HG02678 (cell line): ENCODE measurements at regions not wholly inside any gene's neighbourhood (a gene's known extent, or its start where the extent isn't known, plus 50 kb on each side); places are given as distances from the start of the nearest gene placed in this dataset.
"Not testable (repeated sequence)": the region's sequence is repeated elsewhere in the genome, so short reads cannot be mapped to it uniquely, and the experiment has no call there.

Experiments used
- ATAC-seq: cut with Tn5 transposase; IDR thresholded peaks from one replicate; pipeline ENCODE4 v1.9.1; 2021; ENCODE audit warnings: mild to moderate bottlenecking, moderate library complexity; ENCODE audit not compliant: unreplicated experiment

- no peak for ATAC-seq
Measured at GRCh38 chr7:81198766-81199165, 279.9 kb upstream of the SEMA3C start.

DNA sequence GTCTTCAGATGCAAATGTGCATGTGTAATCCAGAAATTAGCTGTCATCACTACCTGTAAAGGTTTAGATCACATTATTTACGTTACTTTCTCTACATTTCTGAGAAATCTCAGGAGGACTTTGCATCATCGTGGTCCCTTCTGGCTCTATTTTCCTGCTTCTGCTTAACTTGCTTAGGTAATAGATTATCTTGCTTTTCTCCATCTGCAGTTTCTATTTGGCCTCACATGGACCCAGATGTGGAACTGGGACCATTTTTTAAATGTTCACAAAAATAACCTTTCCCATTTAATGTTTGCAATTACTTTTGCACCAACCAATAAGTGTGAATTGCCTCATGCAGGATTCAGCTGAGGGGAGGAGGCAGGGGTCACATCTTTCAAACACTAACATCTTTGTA is 278.4 kb upstream of the SEMA3C start:
- no peak for ATAC-seq

DNA sequence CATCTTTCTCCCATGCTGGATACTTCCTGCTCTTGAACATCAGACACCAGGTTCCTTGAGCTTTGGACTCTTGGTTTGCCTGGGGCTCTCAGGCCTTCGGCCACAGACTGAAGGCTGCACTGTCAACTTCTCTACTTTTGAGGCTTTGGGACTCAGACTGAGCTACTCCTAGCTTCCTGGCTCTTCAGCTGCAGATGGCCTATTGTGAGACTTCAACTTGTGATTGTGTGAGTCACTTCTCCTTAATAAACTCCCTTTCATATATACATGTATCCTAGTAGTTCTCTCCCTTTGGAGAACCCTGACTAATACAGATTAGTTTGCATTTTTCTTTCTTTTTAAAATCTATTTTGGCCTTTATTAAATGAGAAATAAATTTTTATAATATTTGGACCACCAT is 276.2 kb upstream of the SEMA3C start:
- no peak for ATAC-seq

DNA sequence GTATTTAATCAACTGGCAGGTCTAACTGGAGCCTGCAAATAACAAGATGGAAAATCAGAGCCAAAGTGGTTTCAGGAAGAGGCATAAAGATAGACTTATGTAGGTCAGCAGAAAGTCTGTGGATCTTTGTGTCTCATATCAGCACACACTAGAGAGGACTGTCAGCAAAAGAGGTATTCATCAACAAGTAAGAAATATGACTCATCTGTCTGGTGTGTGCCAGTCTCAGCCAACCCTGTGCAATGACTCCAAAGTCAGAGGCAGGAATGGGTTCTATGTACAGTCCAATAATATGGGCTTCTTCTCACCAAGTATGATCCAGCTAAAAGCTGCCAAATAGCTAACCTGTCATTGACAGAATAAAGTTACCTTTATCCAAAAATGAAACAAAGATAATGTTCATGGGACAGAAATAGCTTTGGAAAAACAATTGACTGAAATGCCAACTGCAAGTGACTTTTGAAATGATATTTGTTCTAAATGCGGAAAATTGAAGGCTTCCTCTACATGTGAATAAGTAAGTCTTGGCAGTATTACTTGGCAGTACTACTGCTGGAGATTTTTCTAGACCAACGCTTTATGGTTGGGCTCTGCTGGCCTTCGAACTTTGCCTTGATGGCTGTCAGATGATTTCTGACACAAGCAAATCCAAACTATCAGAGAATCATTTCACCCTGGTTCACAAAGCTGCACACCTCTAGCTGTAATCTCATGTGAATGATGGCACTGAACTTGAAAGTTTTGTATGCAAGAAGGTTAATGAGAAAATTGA is 272.3 kb upstream of the SEMA3C start:
- no peak for ATAC-seq

DNA sequence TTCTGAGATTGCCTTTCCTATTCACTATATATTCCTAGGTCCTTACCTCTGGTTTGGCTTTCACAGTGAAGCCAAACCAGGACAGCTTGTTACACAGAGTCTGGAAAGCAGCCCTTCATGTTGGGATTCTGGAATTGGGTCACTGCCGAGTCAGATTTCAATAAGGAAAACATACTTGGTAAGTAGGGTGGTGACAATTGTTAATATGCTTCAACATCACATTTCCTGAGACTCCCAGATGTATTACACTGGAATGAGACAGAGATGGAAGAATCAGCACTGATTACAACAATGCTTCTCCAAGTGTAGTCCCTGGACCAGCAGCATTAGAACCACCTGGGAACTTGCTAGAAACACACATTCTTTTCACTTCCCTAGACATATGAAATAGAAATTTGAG is 268.9 kb upstream of the SEMA3C start:
- no peak for ATAC-seq

DNA sequence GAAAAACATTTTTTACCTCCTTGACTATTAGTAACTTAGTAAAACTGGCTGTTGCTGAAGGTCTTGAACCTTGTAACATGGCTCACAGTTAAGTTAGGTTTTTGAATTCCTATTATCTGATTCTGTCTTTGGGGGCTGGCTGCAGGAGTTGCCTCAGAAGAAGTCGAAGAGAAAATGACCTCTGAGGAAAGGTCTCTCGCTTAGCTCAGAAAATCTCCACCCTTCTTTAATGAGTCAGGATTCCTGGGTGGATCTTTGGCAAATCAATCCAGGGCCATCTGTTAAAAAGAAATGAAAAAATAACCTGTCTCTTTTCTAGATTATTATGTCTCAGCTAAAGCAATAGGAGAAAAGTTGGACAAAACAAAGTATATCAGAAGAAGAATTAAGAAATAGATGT is 267.8 kb upstream of the SEMA3C start:
- no peak for ATAC-seq

DNA sequence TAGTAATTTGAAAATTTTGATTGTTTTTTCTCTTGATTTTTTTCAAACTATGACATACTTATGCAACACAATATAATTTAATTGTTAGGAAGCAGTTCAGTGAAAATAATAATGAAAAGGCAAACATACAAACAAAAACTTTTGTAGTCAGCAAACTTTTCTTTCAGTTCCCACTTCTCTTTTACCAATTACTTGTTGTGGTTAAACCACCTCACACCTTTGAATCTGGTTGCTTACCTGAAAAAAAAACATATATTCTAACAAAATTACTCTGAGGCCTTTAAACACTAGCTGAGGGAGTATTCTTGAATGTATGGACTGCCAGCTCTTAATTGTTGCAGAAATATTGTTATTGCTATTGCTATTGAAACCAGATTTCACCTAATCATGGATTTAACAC is 266.2 kb upstream of the SEMA3C start:
- ATAC-seq, result no peak

DNA sequence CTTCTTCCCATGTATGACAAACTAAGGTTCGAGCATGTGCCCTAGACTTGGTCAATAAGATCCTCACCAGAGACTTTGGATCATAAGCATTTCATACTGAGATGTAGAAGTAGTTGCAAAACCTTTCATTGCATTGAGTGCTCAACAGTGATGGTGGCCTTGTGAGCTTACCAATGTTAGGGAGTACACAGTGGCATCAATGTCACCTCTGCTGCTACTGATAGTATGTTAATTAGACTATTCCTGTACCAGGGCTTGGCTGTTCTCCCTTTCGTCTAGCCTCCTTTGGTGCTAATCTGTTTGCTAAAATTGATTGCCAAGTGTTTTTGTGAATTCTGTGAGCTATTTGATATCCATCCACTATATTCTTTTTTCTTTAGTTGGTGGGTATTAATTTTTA is 264.5 kb upstream of the SEMA3C start:
- ATAC-seq, result no peak

- ATAC-seq, result not testable (repeated sequence)
Measured at GRCh38 chr7:81182056-81182455, 263.2 kb upstream of the SEMA3C start.

DNA sequence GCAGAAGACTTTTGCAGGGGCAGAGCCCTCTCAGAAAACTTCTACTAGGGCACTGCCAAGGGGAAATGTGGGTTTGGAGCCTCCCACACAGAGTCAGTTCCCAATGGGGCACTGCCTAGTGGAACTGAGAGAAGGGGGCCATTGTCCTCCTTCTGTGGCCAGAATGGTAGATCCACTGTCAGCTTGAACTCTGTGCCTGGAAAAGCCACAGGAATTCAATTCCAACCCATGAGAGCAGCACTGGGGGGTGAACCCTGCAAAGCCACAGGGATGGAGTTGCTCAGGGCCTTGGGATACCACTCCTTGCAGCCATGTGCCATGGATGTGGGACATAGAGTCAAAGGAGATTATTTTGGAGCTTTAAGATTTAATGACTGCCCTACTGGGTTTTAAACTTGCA is 262.2 kb upstream of the SEMA3C start:
- no peak for ATAC-seq

- no peak for ATAC-seq
Measured at GRCh38 chr7:81180573-81180972, 261.7 kb upstream of the SEMA3C start.

DNA sequence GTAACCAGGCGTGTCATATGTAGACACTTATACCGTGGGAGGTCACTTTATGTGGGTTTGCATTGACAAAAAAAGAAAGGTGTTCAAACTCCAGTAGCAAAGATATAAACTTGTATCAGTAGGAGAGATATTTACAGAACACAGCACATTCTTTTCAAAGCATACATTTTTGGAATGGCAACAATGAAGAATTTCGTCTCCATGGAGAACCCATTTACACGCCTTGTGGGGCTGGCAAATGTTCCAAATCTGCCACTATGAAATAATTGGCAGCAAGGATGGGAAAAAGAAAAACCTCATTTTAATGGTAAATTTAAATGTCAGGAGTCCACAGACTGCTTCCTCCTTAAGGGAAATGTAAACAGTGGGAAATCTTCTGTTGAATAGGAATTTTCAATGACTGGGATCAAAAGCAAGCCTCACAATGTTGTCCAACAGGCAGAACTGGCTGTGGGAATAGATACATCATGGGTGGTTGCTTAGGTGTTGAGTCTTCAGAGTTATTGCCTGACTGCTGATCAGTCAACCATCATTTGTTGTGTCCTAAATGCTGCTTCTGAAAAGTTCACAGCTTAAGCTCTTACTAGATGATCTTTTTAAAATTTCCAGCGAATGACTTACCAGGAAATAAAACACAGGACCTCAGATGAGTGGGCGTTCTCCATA is 256.6 kb upstream of the SEMA3C start:
- no peak for ATAC-seq

DNA sequence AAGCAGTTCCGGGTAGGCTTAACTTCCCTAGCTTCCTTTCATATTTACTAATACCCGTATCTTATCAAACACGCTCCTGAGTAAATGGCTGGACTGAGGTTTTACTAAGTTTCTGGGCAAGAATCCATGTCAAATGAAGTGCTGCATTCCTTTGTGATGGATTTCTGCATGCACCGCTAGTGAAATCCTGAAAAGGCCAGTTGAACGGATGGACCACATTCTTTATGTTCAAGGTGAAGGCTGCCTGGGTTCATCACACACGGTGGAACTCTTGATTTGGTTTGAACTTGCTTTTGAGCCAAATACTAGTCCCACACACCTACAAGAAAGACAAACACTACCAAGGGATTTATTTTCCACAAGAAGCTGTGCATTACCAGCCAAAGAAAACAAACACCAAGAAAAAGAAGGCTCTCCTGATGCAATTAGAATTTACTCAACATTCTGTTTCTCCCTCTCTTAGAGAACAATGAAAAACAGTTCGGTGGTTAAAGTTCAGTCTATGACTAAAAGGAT is 255.0 kb upstream of the SEMA3C start:
- ATAC-seq, result no peak

DNA sequence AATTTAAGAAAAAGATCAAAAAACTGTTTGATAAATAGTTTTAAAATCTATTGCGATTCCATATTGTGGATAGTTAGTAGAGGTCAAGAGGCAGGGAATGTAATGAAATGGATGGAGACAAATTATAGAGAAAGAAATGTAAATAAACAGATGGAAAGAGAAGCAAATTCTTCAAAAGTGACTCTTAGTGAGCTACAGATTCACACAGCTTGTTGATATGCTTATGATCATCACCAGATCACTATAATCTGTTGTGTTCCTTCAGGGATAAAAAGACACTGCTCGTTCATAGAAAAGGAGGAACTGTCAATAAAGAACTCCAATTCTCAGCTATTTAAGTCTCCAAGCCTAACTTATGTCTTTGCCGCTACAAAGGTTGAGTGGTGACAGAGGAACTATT is 251.4 kb upstream of the SEMA3C start:
- no peak for ATAC-seq

- ATAC-seq, result no peak
Measured at GRCh38 chr7:81167934-81168333, 249.1 kb upstream of the SEMA3C start.

GRCh38 chr7:81165070-81165469 is 246.2 kb upstream of the SEMA3C start:
- ATAC-seq, result no peak

DNA sequence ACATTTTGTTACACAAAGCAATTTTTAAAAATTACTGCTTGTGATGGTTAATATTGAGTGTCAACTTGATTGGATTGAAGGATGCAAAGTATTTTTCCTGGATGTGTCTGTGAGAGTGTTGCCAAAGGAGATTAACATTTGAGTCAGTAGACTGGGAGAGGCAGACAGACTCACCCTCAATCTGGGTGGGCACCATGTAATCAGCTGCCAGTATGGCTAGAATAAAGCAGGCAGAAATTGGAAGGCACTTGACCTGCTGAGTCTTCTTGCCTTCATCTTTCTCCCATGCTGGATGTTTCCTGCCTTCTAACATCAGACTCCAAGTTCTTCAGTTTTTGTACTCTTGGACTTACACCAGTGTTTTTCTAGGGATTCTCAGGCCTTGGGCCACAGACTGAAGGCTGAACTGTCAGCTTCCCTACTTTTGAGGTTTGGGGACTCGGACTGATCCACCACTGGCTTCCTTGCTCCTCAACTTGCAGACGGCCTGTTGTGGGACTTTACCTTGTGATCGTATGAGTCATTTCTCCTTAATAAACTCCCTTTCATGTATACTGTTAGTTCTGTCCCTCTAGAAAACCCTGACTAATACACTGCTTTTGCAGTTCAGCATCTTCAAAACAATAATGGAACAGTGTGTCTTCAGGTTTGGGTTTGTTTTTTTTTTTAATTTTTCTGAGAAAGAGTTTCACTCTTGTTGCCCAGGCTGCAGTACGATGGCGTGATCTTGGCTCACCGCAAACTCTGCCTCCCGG is 244.1 kb upstream of the SEMA3C start:
- ATAC-seq, result no peak

DNA sequence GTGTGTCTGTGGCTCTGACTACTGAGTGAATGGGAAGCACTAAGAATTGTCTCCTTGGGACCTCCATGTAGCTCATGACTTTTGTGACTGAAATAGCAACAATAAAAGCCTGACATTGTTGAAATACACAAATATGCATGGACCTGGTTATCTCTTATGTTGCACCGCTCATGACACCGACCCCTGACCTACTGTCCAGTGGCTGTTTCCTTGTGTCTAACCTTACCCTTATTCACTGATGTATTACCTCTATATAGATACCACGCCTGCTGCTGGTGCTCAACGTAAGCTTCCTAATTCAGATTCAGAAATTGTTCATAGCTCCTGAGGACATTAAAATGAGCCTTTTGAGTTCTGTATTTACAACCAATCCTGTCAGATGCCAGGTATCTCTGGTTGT is 243.4 kb upstream of the SEMA3C start:
- ATAC-seq, result no peak

- no peak for ATAC-seq
Measured at GRCh38 chr7:81161451-81162075, 242.7 kb upstream of the SEMA3C start.

DNA sequence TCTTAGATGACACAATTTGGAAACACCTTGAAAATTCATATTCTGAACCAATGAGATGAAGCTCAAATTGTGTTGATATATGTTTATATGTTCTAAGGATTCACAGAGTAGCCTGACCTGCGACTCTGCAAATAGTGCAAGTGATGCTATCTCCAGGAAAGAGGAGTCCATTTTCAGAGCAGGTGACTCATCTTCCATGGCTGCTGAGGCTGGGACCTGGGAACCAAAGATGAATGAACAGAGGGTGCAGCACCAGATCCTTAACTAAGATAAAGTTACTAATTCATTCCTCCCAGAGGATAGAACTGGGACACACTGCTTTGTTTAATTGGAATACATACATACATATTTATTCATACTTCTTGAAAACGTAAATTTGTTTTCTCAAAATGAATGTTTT is 240.6 kb upstream of the SEMA3C start:
- no peak for ATAC-seq

DNA sequence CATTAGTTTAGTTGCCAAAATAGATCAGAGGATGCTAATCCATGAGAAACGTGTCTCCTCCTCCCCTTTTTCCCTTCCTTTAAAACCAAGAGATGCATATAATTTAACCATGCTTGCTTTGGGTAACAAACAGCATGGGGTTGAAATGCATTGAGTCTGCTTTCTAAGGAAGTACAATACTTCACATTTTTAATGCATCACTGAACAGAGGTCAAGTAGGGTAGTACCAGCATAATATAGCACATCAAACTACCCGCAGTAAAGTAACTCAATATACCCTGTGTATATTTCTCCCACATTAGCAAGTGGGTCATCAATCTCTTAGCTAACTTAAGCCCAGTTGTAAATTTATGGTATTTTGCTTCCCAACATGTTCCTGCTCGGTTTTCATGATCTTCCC is 239.3 kb upstream of the SEMA3C start:
- ATAC-seq, result no peak
